HCT116 (cell line): ENCODE measurements at regions not wholly inside any gene's neighbourhood (a gene's known extent, or its start where the extent isn't known, plus 50 kb on each side); places are given as distances from the start of the nearest gene placed in this dataset.

Experiments used
- ATAC-seq: fragments of 200-7000 bp; cut with Tn5 transposase; 2 replicates; pipeline ENCODE4 v1.9.1; 2020; ENCODE audit warnings: mild to moderate bottlenecking, moderate library complexity
- BruUV-seq: library from RNA; stranded (reverse); fragments of 400-500 nt; replicated peaks from 2 replicates; lab custom pipeline; 2021; lab: Mats Ljungman, UMichigan
- CTCF ChIA-PET: fragments of 300-600 bp; sonication (Branson Sonifier 250); formaldehyde crosslinking; loops from one replicate; lab custom pipeline; 2021; ENCODE audit warnings: antibody characterized with exemption; lab: Charles Lee
- POLR2A ChIA-PET: fragments of 300-600, 350-600 bp; sonication (Branson Sonifier 250); formaldehyde crosslinking; loops from one replicate; lab custom pipeline; 2021; ENCODE audit warnings: antibody characterized with exemption; lab: Charles Lee
- RAD21 ChIA-PET, 2 experiments: fragments of 300-600 bp; sonication (Branson Sonifier 250); formaldehyde crosslinking; loops; one replicate each; lab custom pipeline; 2023; ENCODE audit warnings: low total read pairs in 2 of 2; ENCODE audit not compliant: uncharacterized antibody in 2 of 2, unreplicated experiment in 2 of 2, low non-redundant PET in 1 of 2; lab: Charles Lee
- DNase-seq: peaks from one replicate; pipeline ENCODE4 v3.0.0-alpha.2; 2010; ENCODE audit warnings: low read depth, low spot score
- H2AFZ ChIP-seq: fragments of 200-600 bp; shearing (Covaris generic), sonication (generic); 2 replicates; pipeline ENCODE4 v1.6.1; 2017; ENCODE audit warnings: low read depth, mixed run types, mixed read lengths, antibody characterized with exemption, low read length; ENCODE audit not compliant: poor library complexity, severe bottlenecking
- H3K27ac ChIP-seq: 2 replicates; pipeline ENCODE4 v1.5.1; 2012; ENCODE audit warnings: low read depth, low read length
- H3K27me3 ChIP-seq: fragments of 200-600 bp; sonication (generic); 2 replicates; pipeline ENCODE4 v1.6.1; 2016; ENCODE audit warnings: mixed run types, low read length, mixed read lengths; ENCODE audit not compliant: insufficient read depth
- H3K36me3 ChIP-seq, 2 experiments: fragments of 200-500 bp in 1 of 2; fragments of 200-600 bp in 1 of 2; sonication (Bioruptor generic) in 1 of 2; sonication (generic) in 1 of 2; 2 replicates each; pipeline versions ENCODE4 v1.5.1 to v1.6.1; 2014 to 2016; ENCODE audit warnings: low read length in 2 of 2, inconsistent platforms in 1 of 2, mixed read lengths in 1 of 2, mixed run types in 1 of 2; ENCODE audit not compliant: insufficient read depth in 2 of 2, control insufficient read depth in 1 of 2
- H3K4me1 ChIP-seq, 2 experiments: fragments of 200-600 bp in 1 of 2; sonication (generic) in 1 of 2; 2 replicates each; pipeline versions ENCODE4 v1.5.1 to v1.6.1; 2012 to 2017; ENCODE audit warnings: low read length in 2 of 2, inconsistent platforms in 1 of 2, mild to moderate bottlenecking in 1 of 2, mixed read lengths in 1 of 2, mixed run types in 1 of 2, moderate library complexity in 1 of 2; ENCODE audit not compliant: insufficient read depth in 2 of 2, control insufficient read depth in 1 of 2
- H3K4me2 ChIP-seq: fragments of 200-600 bp; sonication (generic); 2 replicates; pipeline ENCODE4 v1.6.1; 2017; ENCODE audit warnings: mixed run types, low read length, mixed read lengths
- H3K4me3 ChIP-seq, 2 experiments: fragments of 200-600 bp in 1 of 2; sonication (generic) in 1 of 2; replicated peaks in 1 of 2; 2 replicates each; pipeline ENCODE4 v1.5.1; 2011 to 2016; ENCODE audit warnings: low read length in 2 of 2, control low read depth in 1 of 2, low read depth in 1 of 2, mild to moderate bottlenecking in 1 of 2, mixed read lengths in 1 of 2, mixed run types in 1 of 2
- H3K79me2 ChIP-seq: fragments of 200-600 bp; sonication (generic); 2 replicates; pipeline ENCODE4 v1.6.1; 2017; ENCODE audit warnings: mild to moderate bottlenecking, mixed run types, low read length, moderate library complexity, mixed read lengths; ENCODE audit not compliant: insufficient read depth
- H3K9ac ChIP-seq: fragments of 200-600 bp; sonication (generic); 2 replicates; pipeline ENCODE4 v1.6.1; 2016; ENCODE audit warnings: low read length, mixed read lengths
- H3K9me2 ChIP-seq: fragments of 200-600 bp; sonication (generic), shearing (Covaris generic); 2 replicates; pipeline ENCODE4 v1.6.1; 2017; ENCODE audit warnings: mixed run types, mild to moderate bottlenecking, moderate library complexity; ENCODE audit not compliant: insufficient read depth
- H3K9me3 ChIP-seq, 2 experiments: fragments of 200-500 bp in 1 of 2; fragments of 200-600 bp in 1 of 2; sonication (Bioruptor generic) in 1 of 2; sonication (generic) in 1 of 2; 2 replicates each; pipeline ENCODE4 v1.6.1; 2014 to 2017; ENCODE audit warnings: low read length in 2 of 2, mixed read lengths in 2 of 2, inconsistent platforms in 1 of 2, low read depth in 1 of 2, mild to moderate bottlenecking in 1 of 2, mixed run types in 1 of 2, moderate library complexity in 1 of 2; ENCODE audit not compliant: control insufficient read depth in 1 of 2, insufficient read depth in 1 of 2
- H4K20me1 ChIP-seq: fragments of 200-600 bp; sonication (generic), shearing (Covaris generic); 2 replicates; pipeline ENCODE4 v1.6.1; 2017; ENCODE audit warnings: mixed run types, mild to moderate bottlenecking, moderate library complexity; ENCODE audit not compliant: insufficient read depth
- EGR1 ChIP-seq: IDR thresholded peaks from 2 replicates; pipeline ENCODE4 v1.6.1; 2012; ENCODE audit warnings: low read depth
- EZH2 ChIP-seq: fragments of 200-600 bp; sonication (generic); IDR thresholded peaks from 2 replicates; pipeline ENCODE4 v1.6.1; 2017; ENCODE audit warnings: antibody characterized with exemption, mixed run types
- JUND ChIP-seq: IDR thresholded peaks from 2 replicates; pipeline ENCODE4 v1.6.1; 2012
- POLR2A ChIP-seq: IDR thresholded peaks from 2 replicates; pipeline ENCODE4 v1.7.0; 2011; ENCODE audit warnings: borderline replicate concordance; ENCODE audit not compliant: insufficient read depth, insufficient read length; ENCODE audit errors: extremely low read depth
- POLR2AphosphoS5 ChIP-seq: IDR thresholded peaks from 2 replicates; pipeline ENCODE4 v1.6.1; 2011; ENCODE audit warnings: mild to moderate bottlenecking, low read depth, low read length, moderate library complexity
- RAD21 ChIP-seq: IDR thresholded peaks from 2 replicates; pipeline ENCODE4 v1.6.1; 2012; ENCODE audit warnings: low read depth, mild to moderate bottlenecking
- SRF ChIP-seq: IDR thresholded peaks from 2 replicates; pipeline ENCODE4 v1.6.1; 2012; ENCODE audit warnings: low read depth
- TCF7L2 ChIP-seq: IDR thresholded peaks from 2 replicates; pipeline ENCODE4 v1.7.0; 2011; ENCODE audit warnings: borderline replicate concordance, inconsistent platforms; ENCODE audit not compliant: insufficient read depth, insufficient read length; ENCODE audit errors: extremely low read depth
- ZFX ChIP-seq: fragments of 450-650 bp; IDR thresholded peaks from 2 replicates; pipeline ENCODE4 v1.6.1; 2017
- ZNF274 ChIP-seq: fragments of 200-500 bp; sonication (Bioruptor generic); IDR thresholded peaks from 2 replicates; pipeline ENCODE4 v1.6.1; 2014; ENCODE audit warnings: mild to moderate bottlenecking, low read depth, low read length, inconsistent platforms
- intact Hi-C: fragments of 100-400 bp; cut with micrococcal nuclease; formaldehyde crosslinking; loops from 2 replicates; pipeline ENCODE4 v1.10.0; 2022
- TF ChIP-seq, protein P1 (sequence below), 3 experiments: fragments of 200-600 bp in 1 of 3; sonication (generic) in 1 of 3; IDR thresholded peaks in 2 of 3; conservative IDR thresholded peaks in 1 of 3; 2 replicates each; pipeline ENCODE4 v1.5.1; 2012 to 2017; ENCODE audit warnings: low read depth in 2 of 3, low read length in 2 of 3, antibody characterized with exemption in 1 of 3, borderline replicate concordance in 1 of 3, control low read depth in 1 of 3, mild to moderate bottlenecking in 1 of 3, mixed read lengths in 1 of 3, mixed run types in 1 of 3, moderate library complexity in 1 of 3; ENCODE audit not compliant: insufficient read depth in 1 of 3
- TF ChIP-seq, protein P2 (sequence below): IDR thresholded peaks from 2 replicates; pipeline ENCODE4 v1.6.1; 2012

DNA sequence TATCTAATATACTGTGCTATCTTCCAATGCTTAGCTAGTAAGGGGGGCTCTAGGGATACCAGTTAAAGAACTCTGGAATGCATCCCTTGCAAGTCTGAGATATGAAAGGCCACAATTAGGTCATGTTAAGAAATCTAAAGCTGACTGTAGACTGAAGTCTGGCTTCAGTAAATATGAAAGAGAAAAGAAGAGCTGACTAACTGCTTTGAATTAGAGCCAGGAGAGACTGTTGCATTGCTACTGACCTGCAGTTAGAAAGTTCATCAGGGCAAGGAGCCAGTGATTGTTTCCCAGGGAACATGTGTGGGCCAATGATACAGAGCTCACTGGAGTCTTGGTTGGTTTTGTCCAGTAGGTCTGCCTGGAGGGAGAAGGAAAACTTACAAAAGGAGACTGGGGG, 472.1 kb upstream of the TNC start:
- H3K79me2 ChIP-seq, result no peaks in the 10 kb centered on the region
- ChIA-PET CTCF (interaction anchor here (0.6 kb wide), 1 partner anchor 619 kb away, joined by 4 read pairs; no protein-coding TSS in a partner anchor), POLR2A (no interaction called here), RAD21 (interaction anchor here in 1 of 2 experiments (0.6 kb wide), 1 partner anchor 852 kb away, joined by 3 read pairs; no protein-coding TSS in a partner anchor)
- ATAC-seq (no peak), DNase-seq (no peak)
- no peaks in the 10 kb centered on the region for H3K9me3 ChIP-seq
- H2AFZ ChIP-seq, result no peak overlapping the region
- peaks cover 7 to 11% of the 10 kb centered on the region in 2 experiments for H3K4me1 ChIP-seq
- no peak overlapping the region for H3K4me3 ChIP-seq
- no peak for TF ChIP-seq SRF
- TF ChIP-seq EZH2, result no peak
- no peak for TF ChIP-seq POLR2A
- TF ChIP-seq, protein P1, sequence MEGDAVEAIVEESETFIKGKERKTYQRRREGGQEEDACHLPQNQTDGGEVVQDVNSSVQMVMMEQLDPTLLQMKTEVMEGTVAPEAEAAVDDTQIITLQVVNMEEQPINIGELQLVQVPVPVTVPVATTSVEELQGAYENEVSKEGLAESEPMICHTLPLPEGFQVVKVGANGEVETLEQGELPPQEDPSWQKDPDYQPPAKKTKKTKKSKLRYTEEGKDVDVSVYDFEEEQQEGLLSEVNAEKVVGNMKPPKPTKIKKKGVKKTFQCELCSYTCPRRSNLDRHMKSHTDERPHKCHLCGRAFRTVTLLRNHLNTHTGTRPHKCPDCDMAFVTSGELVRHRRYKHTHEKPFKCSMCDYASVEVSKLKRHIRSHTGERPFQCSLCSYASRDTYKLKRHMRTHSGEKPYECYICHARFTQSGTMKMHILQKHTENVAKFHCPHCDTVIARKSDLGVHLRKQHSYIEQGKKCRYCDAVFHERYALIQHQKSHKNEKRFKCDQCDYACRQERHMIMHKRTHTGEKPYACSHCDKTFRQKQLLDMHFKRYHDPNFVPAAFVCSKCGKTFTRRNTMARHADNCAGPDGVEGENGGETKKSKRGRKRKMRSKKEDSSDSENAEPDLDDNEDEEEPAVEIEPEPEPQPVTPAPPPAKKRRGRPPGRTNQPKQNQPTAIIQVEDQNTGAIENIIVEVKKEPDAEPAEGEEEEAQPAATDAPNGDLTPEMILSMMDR (IDR thresholded peaks at IDR 0.05 in 2 of 3, conservative IDR thresholded peaks at IDR 0.05 in 1 of 3; ENCODE audit: borderline replicate concordance in 1 of 3, insufficient read depth in 1 of 3, low read depth in 2 of 3, low read length in 2 of 3), result no peak
- no peak for TF ChIP-seq EGR1
- TF ChIP-seq TCF7L2, result no peak
- no peak for TF ChIP-seq RAD21
- no peak for TF ChIP-seq JUND
- no peak for TF ChIP-seq ZFX
- TF ChIP-seq, protein P2, sequence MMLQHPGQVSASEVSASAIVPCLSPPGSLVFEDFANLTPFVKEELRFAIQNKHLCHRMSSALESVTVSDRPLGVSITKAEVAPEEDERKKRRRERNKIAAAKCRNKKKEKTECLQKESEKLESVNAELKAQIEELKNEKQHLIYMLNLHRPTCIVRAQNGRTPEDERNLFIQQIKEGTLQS, result no peak
- TF ChIP-seq POLR2AphosphoS5, result no peak
- no peak for TF ChIP-seq ZNF274
- H3K9ac ChIP-seq, result no peak overlapping the region
- H3K4me2 ChIP-seq, result no peak overlapping the region
- H3K27me3 ChIP-seq, result peaks cover 12% of the 10 kb centered on the region
- no TSS peak for BruUV-seq
- no peaks in the 10 kb centered on the region for H3K9me2 ChIP-seq
- no peak overlapping the region for H3K27ac ChIP-seq
- no peaks in the 10 kb centered on the region for H3K36me3 ChIP-seq
- intact Hi-C loops, result loop anchor here (5.0 kb wide), 5 partner anchors 292 to 1272 kb away; partner anchors contain the start of gene PAPPA
- H4K20me1 ChIP-seq, result no peaks in the 10 kb centered on the region
